ENCODE measurements at regions not wholly inside any gene's neighbourhood (a gene's known extent, or its start where the extent isn't known, plus 50 kb on each side); places are given as distances from the start of the nearest gene placed in this dataset.

DNA sequence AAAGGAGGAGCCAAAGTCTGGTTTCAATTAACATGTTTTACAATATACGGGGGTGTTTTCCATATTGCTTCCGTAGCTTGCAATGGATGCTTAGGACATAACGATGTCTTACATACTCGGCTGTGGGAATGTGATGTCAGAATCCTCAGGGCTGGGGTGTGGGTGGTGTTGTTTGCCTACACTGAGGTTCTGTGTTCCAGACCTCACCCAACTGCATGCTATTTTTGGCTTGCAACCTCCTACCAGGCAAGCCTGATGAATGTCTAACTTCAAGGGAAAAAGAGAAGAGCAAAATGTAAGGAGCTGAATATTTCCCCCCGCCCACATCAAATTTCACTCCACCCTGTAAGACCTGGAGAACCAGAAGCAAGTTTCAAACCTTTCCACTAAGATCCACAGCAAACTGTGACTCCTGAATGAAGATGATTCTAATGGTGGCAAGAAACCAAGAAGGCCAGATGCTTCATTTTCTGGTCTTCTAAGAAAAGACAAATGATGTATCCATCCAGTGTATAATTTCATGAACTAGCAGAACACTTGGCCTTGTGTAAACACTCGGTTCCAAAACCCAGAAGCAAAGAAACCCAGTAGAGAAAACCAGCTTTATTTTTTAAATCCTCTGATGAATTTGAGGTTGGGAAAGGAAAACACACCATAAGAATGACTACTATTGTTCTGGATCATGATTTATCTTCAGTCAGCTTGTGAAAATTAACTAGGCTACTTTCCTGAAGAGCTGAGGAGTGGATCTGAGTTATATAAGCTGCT is 227.9 kb downstream of the DACT1 start:
- DNase-seq = no peak
- Histone ChIP-seq H3K27ac (peak overlapping the region in 2 of 5 donors; percentile 34 to 51), H3K4me1 (replicated peaks in 1 of 2) (no peaks in the 10 kb centered on the region), H3K4me3 (no peak overlapping the region), H3K36me3 (replicated peaks in 1 of 2) (no peaks in the 10 kb centered on the region), H3K9me3 (replicated peaks in 1 of 3) (no peaks in the 10 kb centered on the region), H3K27me3 (peaks cover 8% of the 10 kb centered on the region)
- intact Hi-C loops (cut with DNase I) = no loop called here
- TF ChIP-seq POLR2A (IDR thresholded peaks at IDR 0.05) = no peak
- TF ChIP-seq, protein P1, sequence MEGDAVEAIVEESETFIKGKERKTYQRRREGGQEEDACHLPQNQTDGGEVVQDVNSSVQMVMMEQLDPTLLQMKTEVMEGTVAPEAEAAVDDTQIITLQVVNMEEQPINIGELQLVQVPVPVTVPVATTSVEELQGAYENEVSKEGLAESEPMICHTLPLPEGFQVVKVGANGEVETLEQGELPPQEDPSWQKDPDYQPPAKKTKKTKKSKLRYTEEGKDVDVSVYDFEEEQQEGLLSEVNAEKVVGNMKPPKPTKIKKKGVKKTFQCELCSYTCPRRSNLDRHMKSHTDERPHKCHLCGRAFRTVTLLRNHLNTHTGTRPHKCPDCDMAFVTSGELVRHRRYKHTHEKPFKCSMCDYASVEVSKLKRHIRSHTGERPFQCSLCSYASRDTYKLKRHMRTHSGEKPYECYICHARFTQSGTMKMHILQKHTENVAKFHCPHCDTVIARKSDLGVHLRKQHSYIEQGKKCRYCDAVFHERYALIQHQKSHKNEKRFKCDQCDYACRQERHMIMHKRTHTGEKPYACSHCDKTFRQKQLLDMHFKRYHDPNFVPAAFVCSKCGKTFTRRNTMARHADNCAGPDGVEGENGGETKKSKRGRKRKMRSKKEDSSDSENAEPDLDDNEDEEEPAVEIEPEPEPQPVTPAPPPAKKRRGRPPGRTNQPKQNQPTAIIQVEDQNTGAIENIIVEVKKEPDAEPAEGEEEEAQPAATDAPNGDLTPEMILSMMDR (IDR thresholded peaks at IDR 0.05) = no peak
- 72 to 83% (median 77%) methylated on average over 6 of the region's 6 CpGs for WGBS, 4 donors

DNA sequence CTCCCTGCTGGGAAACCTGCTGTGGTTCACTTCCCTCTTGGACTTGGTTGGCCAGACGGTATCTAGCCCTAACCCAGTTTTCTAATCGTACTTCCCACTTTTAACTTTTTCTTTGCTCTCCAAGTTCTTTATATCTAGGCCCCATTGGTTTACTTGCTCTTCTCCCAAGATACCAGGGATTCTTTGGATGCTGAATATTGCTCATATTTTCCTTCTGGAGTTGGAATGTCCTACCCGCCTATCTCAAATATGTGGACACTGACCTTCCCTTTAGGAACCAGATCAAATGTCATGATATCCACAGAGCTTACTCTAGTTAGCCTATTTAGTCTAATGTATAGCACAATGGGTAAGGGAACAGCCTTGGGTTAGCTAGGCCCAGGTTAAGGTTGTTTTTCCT is 228.6 kb downstream of the DACT1 start:
- Histone ChIP-seq H3K36me3 (replicated peaks in 1 of 2) (no peaks in the 10 kb centered on the region), H3K9me3 (replicated peaks in 1 of 3) (no peaks in the 10 kb centered on the region), H3K27ac (peak overlapping the region in 2 of 5 donors; percentile 34 to 51), H3K4me1 (replicated peaks in 1 of 2) (no peaks in the 10 kb centered on the region), H3K27me3 (peaks cover 8% of the 10 kb centered on the region), H3K4me3 (no peak overlapping the region)
- DNase-seq = no peak
- WGBS, 4 donors = 70 to 79% (median 75%) methylated on average over 3 of the region's 3 CpGs
- no peak for TF ChIP-seq POLR2A (IDR thresholded peaks at IDR 0.05)
- TF ChIP-seq, protein P1 (IDR thresholded peaks at IDR 0.05) = no peak
- intact Hi-C loops (cut with DNase I) = no loop called here

DNA sequence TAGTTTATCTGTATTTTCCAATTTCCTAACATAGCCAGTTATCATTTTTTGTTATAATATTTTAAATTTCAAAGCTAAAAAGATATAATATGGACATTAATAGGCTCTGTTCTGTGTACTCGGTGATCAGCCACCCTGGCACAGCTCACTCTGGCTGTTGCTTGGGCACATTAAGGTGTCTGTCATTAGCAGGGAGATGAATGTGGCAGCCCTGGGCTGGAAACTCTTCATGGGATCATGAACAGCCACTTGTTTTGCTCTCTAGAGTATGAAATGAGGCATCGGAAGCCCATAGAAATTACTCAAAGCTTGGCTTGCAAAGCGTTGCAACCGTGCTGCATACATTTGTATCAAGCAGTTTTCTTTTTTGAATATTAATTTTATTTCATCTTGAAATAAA is 233.2 kb downstream of the DACT1 start:
- Histone ChIP-seq H3K27ac (no peak overlapping the region), H3K9me3 (replicated peaks in 1 of 3) (no peaks in the 10 kb centered on the region), H3K36me3 (replicated peaks in 1 of 2) (no peaks in the 10 kb centered on the region), H3K4me3 (no peak overlapping the region), H3K27me3 (peaks cover 8% of the 10 kb centered on the region), H3K4me1 (replicated peaks in 1 of 2) (no peaks in the 10 kb centered on the region)
- 90 to 98% (median 92%) methylated on average over 4 of the region's 4 CpGs for WGBS, 4 donors
- DNase-seq = no peak
- intact Hi-C loops (cut with DNase I) = no loop called here
- TF ChIP-seq, protein P1 (IDR thresholded peaks at IDR 0.05) = no peak
- no peak for TF ChIP-seq POLR2A (IDR thresholded peaks at IDR 0.05)

DNA sequence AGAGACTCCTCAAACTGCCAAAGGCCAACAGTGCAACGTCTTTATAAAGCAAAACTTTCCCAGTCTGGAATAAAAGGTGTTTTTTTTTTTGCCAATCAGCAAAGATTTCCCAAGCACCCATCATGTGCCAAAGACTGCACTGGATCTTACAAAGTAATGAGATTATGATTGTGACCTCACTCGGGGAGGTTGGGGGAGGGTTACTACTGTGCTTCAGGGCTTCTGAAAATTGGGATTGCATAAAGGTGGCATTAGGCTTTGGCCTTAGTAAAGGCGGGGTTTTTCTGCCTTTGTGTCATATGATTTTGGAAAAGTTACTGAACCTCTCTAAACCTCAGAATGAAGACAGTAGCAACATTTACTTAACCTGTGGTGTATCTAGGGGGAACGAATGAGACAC is 233.8 kb downstream of the DACT1 start:
- Histone ChIP-seq H3K36me3 (replicated peaks in 1 of 2) (no peaks in the 10 kb centered on the region), H3K27me3 (peaks cover 5% of the 10 kb centered on the region), H3K4me3 (no peak overlapping the region), H3K9me3 (replicated peaks in 1 of 3) (no peaks in the 10 kb centered on the region), H3K27ac (no peak overlapping the region), H3K4me1 (replicated peaks in 1 of 2) (no peaks in the 10 kb centered on the region)
- TF ChIP-seq POLR2A (IDR thresholded peaks at IDR 0.05) = no peak
- TF ChIP-seq, protein P1 (IDR thresholded peaks at IDR 0.05) = no peak
- no peak for DNase-seq
- intact Hi-C loops (cut with DNase I) = no loop called here
- WGBS, 4 donors = 62 to 79% (median 71%) methylated on average over 4 of the region's 4 CpGs

Measured in adrenal gland (tissue), 9 donors.